HuH-7 (cell line): ENCODE measurements at regions not wholly inside any gene's neighbourhood (a gene's known extent, or its start where the extent isn't known, plus 50 kb on each side); places are given as distances from the start of the nearest gene placed in this dataset.
A peak's percentile ranks its signal among the peaks of the same experiment; 100 is the strongest.

ENCODE experiments used
- DNase-seq: peaks from one replicate; pipeline ENCODE4 v3.0.0; 2011; ENCODE audit warnings: low spot score

DNA sequence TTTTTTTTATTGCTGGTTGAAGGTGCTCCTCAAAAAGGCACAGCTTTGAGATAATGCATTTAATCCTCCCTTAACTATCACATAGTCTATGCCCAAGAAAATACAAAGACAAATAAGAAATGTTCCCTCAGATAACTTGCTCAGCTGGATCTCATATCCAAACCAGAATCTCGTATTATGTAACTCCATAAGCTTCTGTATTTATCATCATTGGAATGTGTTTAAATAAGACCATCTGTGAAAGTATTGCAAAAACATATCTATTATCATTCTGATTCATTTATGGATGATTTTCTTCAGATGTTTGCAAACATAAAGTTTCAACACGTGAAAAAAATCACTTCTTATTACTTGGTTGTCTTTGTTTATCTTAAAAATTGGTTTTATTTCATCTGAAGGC is 190.9 kb downstream of the IRS2 start:
- no peak for DNase-seq

DNA sequence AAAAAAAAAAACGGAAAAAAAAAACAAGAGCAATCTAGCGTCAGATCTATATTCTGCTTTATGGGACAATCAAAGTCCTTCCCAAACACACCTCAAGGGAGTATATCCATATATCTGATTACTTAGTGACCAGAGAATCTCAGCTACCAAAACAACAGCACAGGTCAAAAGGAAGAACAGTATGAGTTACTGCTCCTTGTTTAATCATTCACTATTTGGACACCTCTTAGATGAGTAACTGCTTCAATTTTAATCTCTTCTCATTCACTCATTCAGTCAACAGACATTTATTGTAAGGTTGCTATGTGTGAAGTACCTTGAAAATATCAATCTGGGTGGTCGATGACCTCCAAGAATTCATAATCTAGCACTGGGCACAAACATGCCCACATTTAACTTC is 193.2 kb downstream of the IRS2 start:
- peak; percentile 10 for DNase-seq

GRCh38 chr13:109592770-109593169 is 193.6 kb downstream of the IRS2 start:
- DNase-seq = no peak

- DNase-seq = no peak
Measured at GRCh38 chr13:109587689-109588088, 198.7 kb downstream of the IRS2 start.

DNA sequence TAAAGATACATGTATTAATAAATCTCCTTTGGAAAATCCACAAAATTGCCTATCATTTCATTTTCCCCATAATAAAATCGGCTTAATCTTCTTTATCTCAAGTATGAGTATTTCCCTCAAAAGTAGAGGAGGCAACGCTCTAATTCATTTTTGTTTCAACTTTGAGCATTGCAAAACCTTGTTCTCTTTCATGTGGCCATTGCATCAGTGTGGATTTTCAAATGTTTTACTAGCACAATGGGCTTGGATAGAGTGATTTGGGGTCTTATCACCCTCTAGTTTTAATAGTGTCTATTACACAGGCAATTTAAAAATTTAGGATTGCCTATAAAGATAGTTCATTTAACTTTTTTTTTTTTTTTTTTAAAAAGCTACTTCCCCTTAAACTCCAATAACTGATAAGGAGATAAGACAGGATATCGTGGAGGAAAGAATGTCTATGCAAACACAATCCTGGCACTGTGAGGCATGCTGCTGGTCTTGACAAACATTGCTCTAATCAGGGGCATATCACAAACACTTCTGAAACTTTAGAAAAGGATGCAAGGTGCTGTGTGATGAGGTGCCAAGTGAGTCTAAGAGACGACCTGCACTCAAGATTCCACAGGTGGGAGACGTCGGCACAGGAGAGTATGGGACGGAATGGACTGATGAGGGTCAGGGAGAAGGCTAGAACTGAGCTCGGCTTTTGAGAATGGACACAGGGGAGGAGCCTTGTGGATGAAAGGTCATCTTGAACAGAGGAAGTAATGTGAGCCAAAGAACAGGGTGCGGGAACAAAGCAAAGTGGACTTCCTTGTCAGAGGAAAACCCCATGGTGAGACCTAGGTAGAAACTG is 199.7 kb downstream of the IRS2 start:
- DNase-seq = peak; percentile 7

DNA sequence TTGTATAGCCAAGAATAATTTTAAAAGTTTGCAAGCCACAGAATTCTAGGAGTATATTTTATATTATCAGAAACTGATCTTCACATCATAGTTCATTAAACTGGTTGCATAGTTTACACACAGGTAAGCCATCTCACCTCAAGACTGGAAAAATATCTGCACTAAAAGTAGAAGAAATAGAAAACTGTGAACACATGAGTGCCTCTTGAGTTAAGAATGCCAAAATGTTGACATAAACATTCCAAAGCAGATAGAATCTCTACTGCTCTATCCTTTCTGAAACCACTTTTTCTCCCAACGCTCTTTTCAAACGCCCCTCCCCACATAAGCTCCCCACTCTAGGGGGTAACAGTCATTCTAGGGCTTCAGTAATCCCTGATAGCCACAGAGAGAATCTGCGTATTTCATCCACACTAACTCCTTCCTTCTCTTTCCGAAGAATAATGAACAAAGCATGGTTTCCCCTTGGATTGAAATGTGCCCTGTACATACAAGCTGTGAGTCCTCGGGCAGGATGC is 201.5 kb downstream of the IRS2 start:
- no peak for DNase-seq

GRCh38 chr13:109577191-109577700 is 209.1 kb downstream of the IRS2 start:
- DNase-seq = no peak

DNA sequence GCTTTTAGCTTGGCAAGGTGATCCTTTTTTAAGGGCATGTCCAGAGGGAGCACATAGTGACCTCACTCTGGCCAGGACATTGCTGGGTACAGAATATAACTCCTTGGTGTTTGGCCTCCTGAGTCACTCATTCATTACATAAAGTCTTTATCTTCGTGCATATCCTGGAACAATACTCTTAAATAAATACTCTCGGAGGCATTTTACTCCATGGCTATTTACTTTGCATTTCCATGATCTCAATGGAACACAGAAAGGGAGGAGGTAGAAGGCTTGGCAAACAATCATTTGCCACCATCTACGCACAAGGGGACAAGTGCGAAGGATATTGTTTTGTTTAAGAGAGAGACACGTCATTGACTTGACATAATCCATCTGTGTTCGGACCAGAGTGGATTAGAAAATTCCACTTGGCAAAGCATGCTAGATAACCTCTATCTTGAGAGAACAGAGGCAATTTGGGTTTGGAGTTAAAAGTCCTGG is 210.0 kb downstream of the IRS2 start:
- no peak for DNase-seq

DNA sequence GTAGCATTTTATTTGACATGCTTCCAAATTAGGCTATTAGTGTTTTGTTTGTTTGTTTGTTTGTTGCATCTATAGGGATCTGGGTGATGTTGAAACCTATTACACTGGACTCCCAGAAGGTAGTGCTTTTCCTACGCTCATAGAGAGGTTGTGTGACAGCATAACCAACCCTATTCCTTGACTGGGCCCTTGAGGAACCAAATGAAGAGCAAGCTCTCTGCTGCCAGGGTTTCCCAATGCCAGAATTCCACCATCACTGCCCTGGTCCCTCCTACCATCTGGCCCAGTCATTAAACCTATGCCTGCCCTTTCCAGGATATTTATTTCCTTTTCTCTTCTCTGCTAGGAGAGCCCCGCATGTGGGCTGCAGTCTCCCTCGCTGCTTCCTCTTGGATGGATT is 210.6 kb downstream of the IRS2 start:
- no peak for DNase-seq

- DNase-seq = no peak
Measured at GRCh38 chr13:109572389-109572788, 214.0 kb downstream of the IRS2 start.

DNA sequence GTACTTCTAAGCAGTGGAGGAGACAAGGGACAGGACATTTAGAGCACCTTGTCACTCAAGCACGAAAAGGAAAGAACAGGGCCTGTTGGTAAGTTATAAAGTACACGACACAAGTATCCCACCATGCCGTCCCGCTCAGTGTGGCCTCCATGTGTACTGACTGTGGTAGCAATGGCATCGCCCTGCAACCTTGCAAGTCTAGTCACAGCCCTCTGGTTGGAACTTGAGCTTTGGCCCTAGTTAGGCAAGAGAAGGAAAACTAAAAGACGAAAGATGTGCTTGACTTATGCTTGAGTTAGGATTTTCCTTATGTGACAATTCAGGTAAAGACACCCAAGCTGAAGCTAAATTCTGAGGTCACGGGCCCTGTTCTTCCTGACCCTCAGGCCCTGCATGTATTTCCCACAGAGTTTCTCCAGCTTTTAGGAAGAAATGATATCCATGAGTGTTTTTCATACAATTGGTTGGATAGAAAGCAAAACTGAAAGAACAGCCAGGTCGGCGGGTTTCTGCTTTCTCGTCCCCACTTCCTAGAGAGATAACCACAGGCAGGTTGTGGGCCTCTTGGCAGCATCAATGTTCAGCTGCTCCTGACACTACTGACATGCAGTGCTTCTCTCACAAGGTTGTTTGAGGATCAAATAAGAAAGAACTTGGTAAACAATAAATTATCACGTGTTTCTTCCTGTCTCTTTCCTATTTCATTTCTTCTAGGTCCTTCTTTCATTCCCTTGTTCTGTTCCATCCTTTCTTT is 216.2 kb downstream of the IRS2 start:
- DNase-seq = no peak

DNA sequence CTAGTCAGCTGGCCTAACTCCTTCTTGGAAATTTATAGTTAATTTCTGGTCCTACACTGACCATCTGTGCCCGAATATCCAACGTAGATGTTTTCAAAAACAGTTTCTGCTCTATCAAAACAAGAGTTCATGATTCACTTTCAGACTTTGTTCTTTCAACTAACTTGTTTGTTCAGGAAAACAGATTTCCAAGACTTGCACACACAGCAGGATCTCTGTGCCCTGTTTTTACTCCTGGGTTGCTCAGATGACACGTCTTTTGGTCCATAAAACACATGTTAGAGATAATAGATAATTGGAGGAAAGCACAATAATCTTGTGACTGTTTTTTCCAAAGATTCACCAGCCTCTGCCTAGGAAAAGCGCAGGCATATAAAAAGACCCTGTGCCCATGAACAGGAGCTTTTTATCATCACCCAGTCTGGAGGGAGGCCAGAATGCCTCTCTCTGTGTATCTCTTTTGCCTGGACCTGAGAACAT is 218.0 kb downstream of the IRS2 start:
- no peak for DNase-seq

DNA sequence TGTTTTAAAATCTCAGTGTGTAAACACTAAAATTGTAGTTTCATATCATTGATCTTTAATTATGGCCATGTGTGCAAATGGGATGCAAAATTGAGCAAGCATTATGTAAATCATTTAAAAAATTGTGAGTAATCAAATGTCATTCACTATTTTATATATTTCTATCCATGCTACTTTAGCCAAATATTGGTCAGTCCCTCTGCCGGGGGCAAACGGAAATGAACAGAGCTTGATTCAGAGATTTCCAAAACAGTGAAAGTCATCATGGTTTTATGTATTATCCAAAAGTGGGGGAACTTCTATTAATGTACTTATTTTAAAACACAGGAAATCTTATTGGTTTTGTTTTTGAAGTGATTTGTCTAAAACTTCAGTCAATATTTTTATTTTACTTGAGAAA is 219.1 kb downstream of the IRS2 start:
- DNase-seq = no peak

GRCh38 chr13:109565877-109566276 is 220.5 kb downstream of the IRS2 start:
- no peak for DNase-seq

GRCh38 chr13:109548374-109548773 is 238.0 kb downstream of the IRS2 start:
- no peak for DNase-seq

DNA sequence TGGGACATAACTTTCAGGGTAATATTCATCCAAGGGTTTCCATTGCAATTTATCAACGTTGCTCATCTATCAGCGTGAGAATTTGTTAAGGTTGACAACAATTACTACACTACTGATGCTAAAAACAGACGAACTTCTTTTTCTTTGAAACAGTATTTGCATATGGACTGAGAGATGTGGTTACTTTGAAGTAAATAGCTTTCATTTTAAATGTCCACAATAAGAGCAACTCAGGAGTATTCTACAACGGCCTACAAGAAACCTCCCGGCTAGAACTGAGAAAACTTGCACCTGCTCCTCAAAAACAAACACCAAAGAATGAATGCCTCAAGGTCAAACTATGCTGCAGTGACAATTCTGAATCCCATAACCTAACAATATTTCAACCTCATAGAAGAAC is 238.4 kb downstream of the IRS2 start:
- DNase-seq = no peak

- DNase-seq = no peak
Measured at GRCh38 chr13:109545931-109546330, 240.5 kb downstream of the IRS2 start.

DNA sequence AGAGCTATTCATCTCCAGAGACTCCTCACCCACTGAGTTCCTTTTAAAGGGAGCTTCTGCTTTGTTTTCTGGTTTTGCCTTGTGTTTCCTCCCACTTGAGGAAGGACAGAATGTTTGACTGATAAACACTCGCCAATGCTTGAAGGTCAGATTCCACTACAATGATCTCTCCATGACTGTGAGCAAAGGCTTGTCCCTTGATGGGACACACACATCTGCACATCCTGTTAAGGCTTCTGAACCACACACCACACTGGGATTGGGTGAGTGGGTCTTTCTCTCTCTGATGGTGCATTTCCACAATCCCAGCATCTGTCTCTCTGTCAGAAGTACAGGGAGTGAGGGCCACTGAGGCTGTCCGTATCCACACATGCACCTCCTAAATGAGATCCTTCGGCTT is 245.3 kb downstream of the IRS2 start:
- no peak for DNase-seq

GRCh38 chr13:109537584-109537983 is 248.8 kb downstream of the IRS2 start:
- no peak for DNase-seq

DNA sequence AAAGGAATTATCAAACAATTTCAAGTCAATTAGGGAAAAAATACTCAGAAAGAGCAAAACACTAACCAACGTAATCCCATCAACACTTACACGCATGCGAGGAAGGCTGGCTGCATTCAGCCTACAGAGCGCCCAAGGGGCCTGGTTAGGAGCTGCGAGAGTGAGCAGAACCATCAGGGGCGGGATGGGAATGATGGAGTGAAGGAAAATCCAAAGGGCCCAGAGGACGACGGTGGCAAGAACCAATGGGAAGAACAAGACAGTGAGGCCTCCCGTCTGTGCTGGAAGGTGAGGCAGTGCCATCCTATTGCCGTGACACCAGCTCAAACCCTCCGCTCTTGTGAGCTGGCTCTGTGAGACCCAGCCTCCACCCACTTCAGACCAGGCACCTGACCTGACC is 253.0 kb downstream of the IRS2 start:
- DNase-seq = no peak

DNA sequence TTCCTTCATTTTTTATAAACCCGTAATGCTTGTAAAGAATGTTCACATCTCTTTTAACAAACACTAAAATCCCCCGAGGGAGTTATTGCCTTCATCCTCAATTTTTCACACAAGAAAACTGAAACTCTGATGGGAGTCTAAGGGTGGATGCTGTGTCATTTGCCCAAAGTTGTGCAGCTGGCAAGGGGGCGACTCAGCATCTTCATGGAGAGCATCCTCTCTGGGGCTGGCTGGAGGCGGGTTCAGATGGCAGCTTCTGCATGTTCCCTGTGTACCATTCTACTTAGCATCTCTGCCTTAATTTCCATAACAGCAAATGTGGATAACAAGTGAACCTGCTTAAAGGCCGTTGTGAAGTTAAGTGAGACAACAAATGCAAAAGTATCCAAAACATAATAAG is 256.4 kb downstream of the IRS2 start:
- DNase-seq = no peak

GRCh38 chr13:109521719-109522118 is 264.7 kb downstream of the IRS2 start:
- no peak for DNase-seq

DNA sequence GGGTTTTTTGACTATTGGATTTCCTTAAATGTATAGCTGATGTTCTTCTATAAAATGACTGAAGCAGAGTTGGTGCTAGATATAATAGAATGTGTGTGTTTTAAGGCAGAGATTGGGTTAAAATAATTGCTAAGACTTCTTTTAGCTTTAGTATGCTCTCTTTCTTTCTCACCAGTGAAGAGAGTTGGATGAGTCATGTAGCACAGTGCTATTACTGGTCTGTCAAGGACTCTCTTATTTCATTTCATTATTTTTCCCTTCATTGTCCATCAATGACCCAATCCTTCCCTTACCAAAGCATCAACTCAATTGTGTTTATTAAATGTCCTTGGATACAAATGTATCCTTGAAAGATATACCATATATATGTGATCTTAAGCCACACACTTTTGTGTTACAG is 268.9 kb downstream of the IRS2 start:
- DNase-seq = no peak
